GM21390 (cell line): ENCODE measurements at regions not wholly inside any gene's neighbourhood (a gene's known extent, or its start where the extent isn't known, plus 50 kb on each side); places are given as distances from the start of the nearest gene placed in this dataset.

Experiments used
- ATAC-seq: cut with Tn5 transposase; IDR thresholded peaks from one replicate; pipeline ENCODE4 v1.9.1; 2021; ENCODE audit not compliant: unreplicated experiment

DNA sequence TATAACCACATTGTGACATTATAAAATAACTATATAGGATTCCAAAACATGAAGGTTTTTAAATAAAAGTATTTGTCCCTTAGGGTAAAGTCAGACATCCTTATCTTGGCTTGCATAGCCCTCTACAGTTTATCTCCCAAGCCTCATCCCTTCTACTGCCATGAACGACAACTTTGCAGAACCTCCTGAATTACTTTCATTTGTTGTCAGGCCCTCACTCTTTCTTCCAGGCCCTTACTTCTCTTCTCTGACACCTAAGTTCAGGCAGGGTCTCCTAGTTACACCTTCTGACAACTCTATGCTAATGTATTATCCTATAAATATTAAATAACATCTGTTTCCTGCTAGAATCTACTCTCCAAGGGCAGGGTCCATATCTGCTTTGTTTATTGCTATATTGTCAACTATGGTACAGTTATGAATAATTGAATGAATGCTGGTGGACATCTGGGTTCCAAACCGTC lies 115.7 kb upstream of the MDM1 start:
- ATAC-seq = no peak

DNA sequence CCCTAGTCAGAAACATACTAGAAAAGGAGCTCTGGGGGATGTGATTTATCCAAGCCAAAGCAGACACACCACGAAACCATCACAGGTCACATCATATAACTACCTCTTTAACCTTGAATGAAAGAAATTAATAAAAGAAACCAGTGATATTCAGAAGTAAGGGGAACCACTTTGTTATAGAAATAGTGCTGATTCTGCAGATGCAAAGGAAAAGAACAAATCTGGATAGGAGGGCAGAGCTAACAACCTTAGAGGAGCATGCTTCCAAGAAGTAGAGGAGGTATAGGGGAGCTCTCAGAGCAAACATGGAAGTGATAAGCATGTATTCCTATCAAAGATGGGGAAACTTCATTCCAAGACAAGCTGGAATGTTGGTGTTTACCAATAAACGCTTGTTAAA lies 117.0 kb upstream of the MDM1 start:
- ATAC-seq = no peak

DNA sequence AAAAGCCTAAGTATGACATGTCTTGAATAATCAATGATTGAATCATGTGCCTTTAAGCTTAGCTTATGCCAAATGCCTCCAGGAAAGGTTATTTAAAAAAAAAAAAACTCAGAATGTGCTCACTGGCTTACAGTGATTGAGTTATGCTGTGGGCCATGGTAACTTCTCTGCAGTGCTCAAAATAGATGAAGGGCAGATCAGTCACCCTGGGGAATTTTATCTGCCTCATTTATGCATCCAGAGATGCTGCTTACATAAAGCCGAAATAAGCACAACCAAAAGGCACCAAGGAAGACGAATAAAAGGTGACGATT lies 118.7 kb upstream of the MDM1 start:
- no peak for ATAC-seq

DNA sequence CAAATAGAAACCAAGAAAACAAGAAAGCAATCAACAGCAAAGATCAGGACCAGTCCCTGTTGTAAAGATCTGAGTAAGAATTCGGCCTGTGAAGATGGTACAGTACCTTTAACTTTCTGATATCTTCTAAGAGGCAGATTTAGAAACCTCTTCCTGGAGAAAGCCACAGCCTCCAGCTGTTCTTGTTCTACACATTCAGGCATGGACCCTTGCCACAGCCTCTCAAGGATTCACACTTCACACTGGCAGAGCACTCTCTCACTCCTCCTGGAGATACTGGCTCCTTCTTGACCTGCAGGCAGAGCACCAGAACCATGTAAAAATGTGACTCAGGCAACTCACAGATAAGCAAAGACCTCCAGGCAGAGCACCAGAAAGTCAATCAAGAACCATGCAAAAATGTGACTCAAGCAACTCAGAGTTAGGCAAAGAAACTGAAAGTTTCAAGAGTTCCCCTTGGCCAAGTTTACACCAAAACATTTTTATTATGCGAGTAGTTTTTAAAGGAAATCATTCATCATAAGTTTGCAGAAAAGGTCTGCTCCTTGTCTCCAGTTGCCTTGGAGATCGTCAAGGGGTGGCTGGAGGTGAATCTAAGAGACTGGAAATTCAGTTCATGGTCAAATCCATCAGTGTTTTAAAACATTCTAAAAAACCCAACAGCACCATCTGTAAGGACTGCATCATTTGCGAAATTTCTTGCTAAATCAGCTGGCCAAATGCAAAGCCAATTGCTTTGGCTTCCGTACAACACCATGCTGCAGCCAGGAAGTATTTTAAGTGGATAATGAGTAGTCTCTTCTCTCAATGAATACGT lies 119.3 kb upstream of the MDM1 start:
- ATAC-seq = peak; percentile 63

DNA sequence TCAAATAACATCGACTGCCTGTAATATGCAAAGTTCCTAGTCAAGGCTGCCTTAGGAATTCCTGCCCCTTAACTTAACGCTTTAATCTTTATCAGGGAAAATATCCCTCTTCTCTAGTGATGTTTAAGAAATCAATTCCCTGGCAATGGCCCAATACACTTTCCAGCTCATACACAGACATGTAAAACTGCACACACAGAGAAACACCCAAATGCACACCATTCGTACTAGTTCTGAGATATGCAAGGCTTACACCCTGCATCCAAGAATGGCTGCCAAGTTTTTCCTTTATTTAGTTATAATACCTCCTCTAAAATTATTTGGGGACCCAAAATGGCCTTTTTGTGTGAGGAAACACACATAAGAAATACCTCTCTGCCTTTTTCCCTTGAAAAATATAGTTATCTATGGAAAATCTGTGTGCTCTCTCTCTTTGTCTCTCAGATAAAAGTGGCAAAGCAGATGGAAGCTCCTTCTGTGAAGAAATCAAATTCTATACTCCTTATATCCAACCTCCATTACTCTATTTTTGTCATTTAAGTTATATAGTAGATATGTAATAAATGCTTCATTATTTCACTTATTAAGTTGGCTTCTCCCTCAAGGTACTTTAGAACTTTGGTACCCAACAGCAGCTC lies 120.0 kb upstream of the MDM1 start:
- no peak for ATAC-seq

DNA sequence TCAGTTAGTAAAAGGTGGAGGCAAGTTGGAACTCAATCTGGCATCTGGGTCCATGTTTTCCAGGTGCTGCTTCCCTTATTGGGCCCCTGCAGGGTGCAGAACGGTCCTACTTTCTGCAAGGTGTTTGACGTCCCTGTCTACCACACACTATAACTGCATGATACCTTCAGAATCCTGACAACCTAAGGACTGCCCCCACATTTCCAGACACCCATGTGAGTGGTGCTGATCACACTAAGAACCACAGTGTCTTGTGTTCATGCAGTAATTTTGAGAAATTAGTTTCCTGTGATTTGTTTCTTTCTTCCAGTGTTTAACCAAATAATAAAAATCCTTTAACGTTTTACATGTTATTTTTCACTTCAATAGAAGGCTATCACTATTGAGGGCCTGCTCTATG lies 121.1 kb upstream of the MDM1 start:
- ATAC-seq = no peak

DNA sequence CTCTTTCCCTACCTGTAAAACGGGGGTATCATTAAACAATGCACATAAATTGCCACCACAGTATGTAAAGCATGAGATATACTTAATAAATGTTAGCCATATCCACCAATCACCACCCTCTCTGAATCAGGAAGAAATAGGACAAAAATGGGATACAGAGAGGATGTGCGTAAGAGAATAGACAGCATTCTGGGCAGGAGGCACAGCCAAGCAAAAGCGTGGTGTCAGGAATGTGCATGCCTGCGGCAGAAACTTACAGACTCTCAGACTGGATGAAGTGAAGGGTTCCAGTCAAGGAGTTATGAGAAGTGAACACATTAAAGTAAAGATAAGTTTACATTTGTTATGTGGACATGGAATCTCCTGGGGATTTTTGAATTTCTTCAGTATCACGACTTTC lies 121.7 kb upstream of the MDM1 start:
- ATAC-seq = no peak

DNA sequence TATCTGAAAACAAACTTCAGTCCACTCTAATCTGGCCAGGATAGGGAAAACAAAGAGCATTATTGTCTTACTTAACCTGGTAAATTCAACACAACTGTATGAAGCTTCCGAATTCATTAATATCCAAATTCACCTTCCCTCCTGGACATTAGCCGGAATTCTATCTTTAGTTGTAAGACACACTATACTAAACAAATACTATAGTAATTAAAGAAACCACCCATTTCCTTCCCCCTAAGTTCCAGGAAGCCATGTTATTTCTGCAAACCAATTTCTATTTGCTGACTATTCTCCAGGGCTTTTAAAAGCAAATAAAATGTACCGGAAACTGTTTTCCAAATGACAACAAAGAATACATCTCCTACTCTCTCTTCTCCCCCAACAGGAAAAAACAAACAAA lies 122.7 kb upstream of the MDM1 start:
- ATAC-seq = no peak

DNA sequence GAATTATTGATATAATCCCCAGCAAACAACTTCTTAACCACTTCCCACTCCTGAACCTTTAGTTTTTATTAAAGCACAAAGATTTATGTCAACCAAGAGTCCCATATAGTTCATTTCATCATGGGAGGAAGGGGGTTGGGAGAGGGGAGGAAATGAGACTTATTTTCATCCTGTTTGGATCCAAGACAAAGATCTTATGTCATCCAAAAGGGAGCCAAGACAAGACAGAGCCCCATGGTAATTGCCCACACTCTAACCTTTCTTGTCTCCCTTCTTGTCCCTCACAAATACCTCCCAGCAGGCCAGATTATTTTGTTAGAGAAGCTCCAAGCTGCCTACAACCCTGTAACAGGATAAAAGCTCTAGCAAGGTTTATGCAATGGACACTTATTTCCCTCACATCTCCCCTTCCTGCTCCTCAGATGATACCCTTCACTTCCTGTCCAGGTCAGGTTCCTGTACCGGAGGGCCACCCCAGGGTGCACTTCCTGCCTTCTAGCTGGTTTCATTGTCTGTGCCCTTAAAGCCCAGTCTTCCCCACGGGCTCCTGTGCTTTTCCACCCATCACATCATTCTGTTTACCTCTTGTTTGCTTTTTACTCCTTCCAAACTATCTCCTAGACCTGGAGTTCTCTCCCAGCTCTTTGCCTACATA lies 123.7 kb upstream of the MDM1 start:
- no peak for ATAC-seq

DNA sequence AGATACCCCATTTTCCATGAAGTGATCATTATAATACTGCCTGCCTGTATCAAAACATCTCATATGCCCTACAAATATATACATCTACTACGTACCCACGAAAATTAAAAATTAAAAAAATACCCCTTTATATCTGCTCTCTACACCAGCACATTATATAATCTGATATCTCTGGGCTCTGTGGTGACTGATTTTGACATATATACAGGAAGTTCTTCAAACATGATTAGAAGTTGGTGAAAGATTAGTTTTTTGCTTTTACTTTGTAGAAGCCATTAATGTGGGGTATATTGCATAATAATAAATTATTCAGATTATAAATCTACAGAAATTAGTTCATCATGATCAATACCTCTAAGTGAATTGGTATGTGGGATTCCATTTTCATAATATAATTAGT lies 126.7 kb upstream of the MDM1 start:
- ATAC-seq = no peak

DNA sequence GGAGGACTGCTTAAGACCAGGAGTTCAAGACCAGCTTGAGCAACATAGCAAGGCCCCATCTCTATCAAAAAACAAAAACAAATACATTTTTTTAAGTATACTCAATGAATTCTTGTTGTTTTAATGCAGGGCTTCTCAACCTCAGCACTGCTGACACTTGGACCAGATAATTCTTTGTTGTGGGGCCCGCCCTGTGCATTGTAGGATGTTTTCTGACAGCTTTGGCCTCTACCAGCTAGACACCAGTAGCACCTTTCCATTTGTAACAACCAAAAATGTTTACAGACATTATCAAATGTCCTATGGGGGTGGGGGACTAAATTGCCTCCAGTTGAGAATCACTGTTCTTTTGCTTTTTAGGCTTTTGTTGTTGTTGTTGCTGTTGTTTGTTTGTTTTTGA lies 128.1 kb upstream of the MDM1 start:
- no peak for ATAC-seq

DNA sequence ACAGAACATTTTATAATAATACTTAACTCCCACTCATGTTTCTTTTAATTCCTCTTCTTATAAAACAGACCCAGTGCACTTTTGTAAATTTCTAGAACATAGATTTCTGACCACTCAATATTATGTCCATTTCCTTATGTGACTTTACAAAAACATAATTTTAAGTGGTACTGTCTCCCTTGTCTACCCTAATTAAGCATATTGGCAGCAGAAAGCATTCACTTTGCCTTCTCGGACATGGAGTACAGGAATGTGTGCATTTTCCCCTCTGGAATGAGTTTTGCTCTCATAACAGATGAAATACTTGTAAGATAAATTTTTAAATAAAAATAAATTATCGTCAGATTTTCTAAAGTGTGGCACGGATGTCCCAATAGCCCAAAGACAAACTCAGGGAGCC lies 129.5 kb upstream of the MDM1 start:
- no peak for ATAC-seq

DNA sequence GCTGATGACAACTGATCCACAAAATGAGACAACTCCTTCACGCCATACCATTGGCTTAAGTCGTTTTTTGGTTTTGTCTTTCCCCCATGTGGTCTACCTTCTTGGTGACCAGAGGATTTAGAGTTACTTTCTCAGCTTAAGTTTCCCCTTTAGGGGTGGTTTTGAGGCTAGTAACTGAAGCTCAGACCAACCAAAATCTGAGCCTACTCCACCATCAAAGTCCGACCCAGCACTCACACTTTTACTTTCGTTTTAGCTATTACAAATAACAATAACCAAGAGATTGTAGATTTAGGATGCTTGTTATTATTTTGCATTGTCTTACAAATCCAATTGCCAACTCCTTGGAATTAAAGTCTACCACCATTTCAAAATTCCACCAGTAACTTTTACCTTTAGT lies 130.6 kb upstream of the MDM1 start:
- peak; percentile 60 for ATAC-seq

DNA sequence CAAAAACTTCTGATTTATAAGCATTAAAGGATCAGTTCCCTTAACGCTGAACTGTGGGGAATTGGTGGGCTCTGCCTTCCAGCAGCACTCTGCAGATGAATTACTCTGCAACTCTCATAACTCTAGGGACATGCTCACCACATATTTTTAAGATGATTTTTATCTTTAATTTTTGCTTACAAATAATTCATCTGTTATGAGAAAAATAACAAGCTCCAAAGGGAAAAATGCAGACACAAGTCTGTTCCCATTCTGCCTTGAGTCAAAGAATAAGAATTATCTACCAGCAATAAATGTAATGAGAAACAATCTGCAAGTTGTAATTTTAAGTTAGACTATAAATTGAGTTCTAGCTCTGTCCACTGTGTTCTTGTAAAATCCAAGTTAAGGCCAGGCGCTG lies 133.1 kb upstream of the MDM1 start:
- ATAC-seq = no peak

DNA sequence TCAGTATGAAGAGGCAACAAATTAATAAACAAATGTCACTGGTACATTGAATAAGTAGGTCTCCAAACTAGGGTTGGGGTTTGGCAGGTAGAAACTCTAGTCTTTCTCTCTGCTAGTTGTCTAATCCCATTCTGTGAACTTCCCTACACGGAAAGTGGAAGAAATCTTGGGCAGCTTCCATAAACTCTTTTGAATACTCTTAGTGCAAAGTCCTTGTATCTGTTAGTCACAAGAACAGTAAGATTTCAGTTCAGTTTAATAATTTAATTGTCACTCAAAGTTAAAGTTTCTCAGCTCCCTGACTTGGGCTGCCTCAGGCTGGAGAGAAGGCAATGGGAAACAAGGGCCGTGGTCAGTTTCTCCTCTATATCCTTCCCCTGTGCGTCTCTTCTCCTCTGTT lies 135.4 kb upstream of the MDM1 start:
- ATAC-seq = no peak

DNA sequence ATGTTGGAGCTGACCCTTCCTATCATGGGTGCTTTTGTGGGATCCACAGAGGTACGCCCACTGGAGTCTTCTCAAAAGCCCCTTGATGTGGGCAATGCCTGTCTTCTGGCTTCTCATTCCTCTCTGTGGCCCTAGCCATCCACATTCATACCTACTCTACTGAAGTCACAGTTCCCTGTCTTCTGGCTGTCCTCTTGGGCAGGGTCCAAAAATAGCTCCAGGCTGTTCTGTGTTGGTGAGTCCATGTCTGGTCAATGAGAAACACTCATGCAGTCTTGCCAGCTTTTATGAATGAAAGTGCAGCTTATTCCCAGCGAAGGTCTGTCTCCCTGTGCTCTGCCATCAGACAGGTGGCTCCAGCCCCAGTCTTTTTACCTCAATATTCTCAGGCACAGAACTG lies 135.9 kb upstream of the MDM1 start:
- ATAC-seq = no peak

DNA sequence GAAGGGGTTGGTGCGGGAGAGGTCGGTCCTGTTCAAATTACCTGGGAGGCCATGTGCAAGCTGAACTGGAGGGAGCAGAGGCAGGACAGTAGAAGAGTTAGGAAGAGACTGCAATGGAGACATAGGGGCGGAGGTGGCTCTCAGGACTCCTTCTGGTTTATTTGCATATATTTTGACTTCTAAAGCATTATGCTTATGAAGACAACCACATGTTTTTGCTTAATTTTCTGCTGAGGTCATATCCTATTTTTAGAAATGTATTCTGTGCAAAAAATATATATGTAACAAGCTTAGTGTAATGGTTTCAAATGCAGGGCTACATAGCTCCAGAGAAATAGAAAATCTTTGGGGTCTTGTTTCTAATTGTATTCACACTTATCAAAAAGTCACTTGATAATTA lies 137.0 kb upstream of the MDM1 start:
- no peak for ATAC-seq

DNA sequence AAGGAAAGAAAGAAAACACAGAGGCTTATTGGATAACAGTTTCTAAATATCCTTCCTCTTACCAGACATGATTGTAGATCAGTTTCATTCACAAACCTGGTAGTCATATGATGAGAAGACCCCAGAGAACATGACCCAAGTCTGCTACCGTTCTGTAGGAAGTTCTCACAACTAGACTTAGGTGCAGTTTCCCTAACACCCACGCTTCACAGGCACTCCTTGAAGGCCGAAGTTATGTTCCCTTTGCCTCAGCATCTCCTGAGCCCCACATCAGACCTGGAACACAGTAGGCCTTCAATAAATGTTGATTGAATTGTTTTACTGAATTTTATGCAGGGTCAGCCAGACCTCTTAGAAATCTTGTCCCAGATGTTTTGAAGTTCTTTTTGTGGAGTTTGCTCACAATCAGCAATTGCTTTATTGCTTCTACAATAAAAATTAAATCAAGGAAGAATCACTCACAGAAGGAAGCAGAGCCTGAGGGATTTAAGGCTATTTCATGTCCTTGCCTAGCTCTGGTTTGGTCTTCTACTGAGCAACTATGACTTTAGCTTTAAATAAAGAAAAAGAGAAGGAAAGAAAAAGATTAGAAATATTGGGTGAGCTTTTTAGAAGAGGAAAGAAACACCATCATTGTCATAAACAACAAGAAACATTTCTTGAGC lies 138.6 kb upstream of the MDM1 start:
- ATAC-seq = no peak

DNA sequence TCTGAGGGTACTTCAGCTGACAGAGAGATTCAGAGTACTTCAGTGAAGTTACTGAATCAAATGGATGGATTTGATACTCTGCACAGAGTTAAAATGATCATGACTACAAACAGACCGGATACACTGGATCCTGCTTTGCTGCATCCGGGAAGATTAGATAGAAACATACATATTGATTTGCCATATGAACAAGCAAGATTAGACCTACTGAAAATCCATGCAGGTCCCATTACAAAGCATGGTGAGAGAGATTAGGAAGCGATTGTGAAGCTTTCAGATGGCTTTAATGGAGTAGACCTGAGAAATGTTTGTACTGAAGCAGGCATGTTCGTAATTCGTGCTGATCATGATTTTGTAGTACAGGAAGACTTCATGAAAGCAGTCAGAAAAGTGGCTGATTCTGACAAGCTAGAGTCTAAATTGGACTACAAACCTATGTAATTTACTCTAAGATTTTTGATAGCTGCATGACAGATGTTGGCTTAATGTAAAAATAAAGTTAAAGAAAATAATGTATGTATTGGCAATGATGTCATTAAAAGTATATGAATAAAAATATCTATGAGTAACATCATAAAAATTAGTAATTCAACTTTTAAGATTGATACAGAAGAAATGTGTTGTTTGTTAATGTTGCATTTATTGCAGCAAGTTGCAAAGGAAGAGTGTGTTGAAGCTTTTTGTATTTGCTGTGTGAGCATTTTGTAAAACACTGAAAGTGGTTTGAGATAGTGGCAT lies 136.1 kb upstream of the RAP1B start:
- no peak for ATAC-seq

DNA sequence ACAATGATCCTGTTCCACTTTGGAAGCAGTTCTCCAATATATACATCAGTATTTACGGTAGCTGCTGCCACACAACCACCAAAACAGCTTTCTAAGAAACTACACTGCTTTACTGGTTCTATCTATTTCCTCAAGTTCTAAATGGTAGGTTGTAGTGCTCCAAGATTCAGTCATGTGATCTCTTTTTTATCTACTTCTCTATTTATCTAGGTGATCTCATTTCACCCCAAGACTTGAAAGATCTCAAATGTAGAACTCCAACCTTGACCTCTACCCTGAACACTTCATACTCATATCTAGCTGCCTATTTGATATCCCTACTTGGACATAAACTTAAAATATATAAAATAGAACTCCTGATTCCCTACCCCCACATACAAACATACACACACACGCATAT lies 133.9 kb upstream of the RAP1B start:
- ATAC-seq = no peak

DNA sequence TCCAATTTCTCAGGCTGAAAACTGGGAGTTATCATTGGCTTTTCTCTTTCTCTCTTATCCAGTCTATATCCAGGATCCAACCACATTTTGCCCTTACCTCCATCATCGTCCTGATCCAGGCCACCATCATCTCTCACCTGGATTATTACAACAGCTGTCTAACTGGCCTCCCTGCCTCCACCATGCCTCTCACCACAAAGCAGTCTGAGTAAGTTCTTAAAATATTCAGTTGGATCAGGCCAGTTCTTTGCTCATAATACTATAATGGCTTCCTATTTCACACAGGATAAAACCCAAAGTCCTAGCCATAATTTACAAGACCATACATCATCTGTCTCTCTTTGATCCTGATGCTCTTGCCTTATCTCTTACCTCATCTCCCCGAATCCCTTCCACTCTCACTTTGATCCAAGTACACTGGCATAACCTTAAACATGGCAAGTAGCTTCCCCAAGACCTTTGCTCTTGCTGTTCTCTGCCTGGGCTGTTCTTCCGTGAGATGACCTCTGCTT lies 133.4 kb upstream of the RAP1B start:
- no peak for ATAC-seq
